GM18520 (cell line): ENCODE measurements at regions not wholly inside any gene's neighbourhood (a gene's known extent, or its start where the extent isn't known, plus 50 kb on each side); places are given as distances from the start of the nearest gene placed in this dataset.

Experiments used
- ATAC-seq: cut with Tn5 transposase; IDR thresholded peaks from one replicate; pipeline ENCODE4 v1.9.1; 2021; ENCODE audit not compliant: unreplicated experiment

- ATAC-seq, result no peak
Observed at GRCh38 chr3:79926522-79926921, 158.7 kb upstream of the ROBO1 start.

- no peak for ATAC-seq
Observed at GRCh38 chr3:79922633-79923032, 154.8 kb upstream of the ROBO1 start.

GRCh38 chr3:79917561-79917960, 149.8 kb upstream of the ROBO1 start:
- no peak for ATAC-seq

GRCh38 chr3:79910337-79910736, 142.5 kb upstream of the ROBO1 start:
- no peak for ATAC-seq

GRCh38 chr3:79906106-79906505, 138.3 kb upstream of the ROBO1 start:
- no peak for ATAC-seq

GRCh38 chr3:79902151-79902550, 134.4 kb upstream of the ROBO1 start:
- no peak for ATAC-seq

GRCh38 chr3:79898907-79899306, 131.1 kb upstream of the ROBO1 start:
- no peak for ATAC-seq

GRCh38 chr3:79896086-79896485, 128.3 kb upstream of the ROBO1 start:
- ATAC-seq, result no peak

GRCh38 chr3:79887213-79887612, 119.4 kb upstream of the ROBO1 start:
- ATAC-seq, result no peak

GRCh38 chr3:79886204-79886603, 118.4 kb upstream of the ROBO1 start:
- ATAC-seq, result no peak

GRCh38 chr3:79885407-79885806, 117.6 kb upstream of the ROBO1 start:
- no peak for ATAC-seq

- ATAC-seq, result no peak
Observed at GRCh38 chr3:79884354-79884753, 116.6 kb upstream of the ROBO1 start.

GRCh38 chr3:79881431-79881830, 113.6 kb upstream of the ROBO1 start:
- ATAC-seq, result no peak

GRCh38 chr3:79878708-79879107, 110.9 kb upstream of the ROBO1 start:
- ATAC-seq, result no peak

- no peak for ATAC-seq
Observed at GRCh38 chr3:79874646-79875045, 106.8 kb upstream of the ROBO1 start.

GRCh38 chr3:79872483-79872882, 104.7 kb upstream of the ROBO1 start:
- no peak for ATAC-seq

- ATAC-seq, result no peak
Observed at GRCh38 chr3:79871656-79872055, 103.9 kb upstream of the ROBO1 start.

GRCh38 chr3:79870313-79870620, 102.5 kb upstream of the ROBO1 start:
- no peak for ATAC-seq

GRCh38 chr3:79869461-79870312, 101.9 kb upstream of the ROBO1 start:
- ATAC-seq, result no peak

- ATAC-seq, result no peak
Observed at GRCh38 chr3:79866162-79866561, 98.4 kb upstream of the ROBO1 start.

GRCh38 chr3:79864077-79864476, 96.3 kb upstream of the ROBO1 start:
- no peak for ATAC-seq

- ATAC-seq, result no peak
Observed at GRCh38 chr3:79848876-79849275, 81.1 kb upstream of the ROBO1 start.

- no peak for ATAC-seq
Observed at GRCh38 chr3:79847928-79848327, 80.1 kb upstream of the ROBO1 start.
